Ishikawa (cell line): ENCODE measurements at regions not wholly inside any gene's neighbourhood (a gene's known extent, or its start where the extent isn't known, plus 50 kb on each side); places are given as distances from the start of the nearest gene placed in this dataset.

ENCODE experiments used
- CEBPB ChIP-seq: IDR thresholded peaks from 2 replicates; pipeline ENCODE4 v1.6.1; 2012
- CREB1 ChIP-seq: IDR thresholded peaks from 2 replicates; pipeline ENCODE4 v1.6.1; 2012; ENCODE audit warnings: low read depth
- EGR1 ChIP-seq: IDR thresholded peaks from 2 replicates; pipeline ENCODE4 v1.6.1; 2012
- EP300 ChIP-seq: IDR thresholded peaks from 2 replicates; pipeline ENCODE4 v1.6.1; 2012; ENCODE audit warnings: borderline replicate concordance
- FOXM1 ChIP-seq: IDR thresholded peaks from 2 replicates; pipeline ENCODE4 v1.6.1; 2012; ENCODE audit warnings: low read depth, borderline replicate concordance
- NFIC ChIP-seq: IDR thresholded peaks from 2 replicates; pipeline ENCODE4 v1.6.1; 2012
- RAD21 ChIP-seq: IDR thresholded peaks from 2 replicates; pipeline ENCODE4 v1.6.1; 2012; ENCODE audit warnings: low read depth
- TAF1 ChIP-seq: IDR thresholded peaks from 2 replicates; pipeline ENCODE4 v1.6.1; 2012; ENCODE audit warnings: low read depth, mild to moderate bottlenecking
- TCF12 ChIP-seq: IDR thresholded peaks from 2 replicates; pipeline ENCODE4 v1.6.1; 2012; ENCODE audit warnings: low read depth
- TEAD4 ChIP-seq: IDR thresholded peaks from 2 replicates; pipeline ENCODE4 v1.6.1; 2012
- YY1 ChIP-seq: IDR thresholded peaks from 2 replicates; pipeline ENCODE4 v1.6.1; 2012; ENCODE audit warnings: low read depth
- ZBTB7A ChIP-seq: IDR thresholded peaks from 2 replicates; pipeline ENCODE4 v1.6.1; 2012; ENCODE audit warnings: low read depth
- TF ChIP-seq, protein P1 (sequence below): IDR thresholded peaks from 2 replicates; pipeline ENCODE4 v1.6.1; 2012
- TF ChIP-seq, protein P2 (sequence below): IDR thresholded peaks from 2 replicates; pipeline ENCODE4 v1.6.1; 2012
- TF ChIP-seq, protein P3 (sequence below): IDR thresholded peaks from 2 replicates; pipeline ENCODE4 v1.6.1; 2012; ENCODE audit warnings: low read depth, mild to moderate bottlenecking

DNA sequence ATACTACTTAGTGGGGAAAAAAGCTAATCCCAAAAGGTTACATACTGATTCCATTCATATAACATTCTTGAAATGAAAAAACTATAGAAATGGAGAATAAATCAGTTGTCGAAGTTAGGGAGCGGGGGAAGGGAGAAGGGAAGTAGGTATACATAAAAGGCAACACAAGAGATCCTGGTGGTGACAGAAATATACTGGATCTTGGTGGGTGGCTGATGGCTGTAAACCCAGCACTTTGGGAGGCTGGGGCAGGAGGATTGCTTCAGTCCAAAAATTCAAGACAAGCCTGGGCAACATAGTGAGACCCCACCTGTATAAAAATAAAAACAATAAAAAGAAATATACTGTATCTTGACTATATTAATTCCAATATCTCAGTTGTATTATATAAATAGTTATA lies 105.7 kb upstream of the LGSN start:
- TF ChIP-seq FOXM1 (no peak), TEAD4 (no peak), EP300 (no peak), ZBTB7A (no peak), CEBPB (no peak), YY1 (no peak), TCF12 (no peak), EGR1 (no peak), RAD21 (no peak), CREB1 (no peak)

DNA sequence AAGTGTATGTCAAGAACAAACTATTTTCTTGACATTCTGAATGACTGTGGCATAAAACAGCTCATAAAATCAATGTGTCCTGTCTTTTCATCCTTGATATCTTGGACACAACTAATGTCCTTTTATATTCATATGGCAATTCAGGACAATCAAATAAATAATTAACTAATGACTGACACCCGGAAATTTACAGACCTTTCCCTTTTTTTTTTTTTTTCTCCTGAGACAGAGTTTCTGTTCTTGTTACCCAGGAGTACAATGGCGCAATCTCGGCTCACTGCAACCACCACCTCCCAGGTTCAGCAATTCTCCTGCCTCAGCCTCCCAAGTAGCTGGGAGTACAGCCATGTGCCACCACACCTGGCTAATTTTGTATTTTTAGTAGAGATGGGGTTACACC lies 107.1 kb upstream of the LGSN start:
- no peak for TF ChIP-seq TAF1
- no peak for TF ChIP-seq TEAD4
- no peak for TF ChIP-seq EP300
- TF ChIP-seq TCF12, result no peak
- no peak for TF ChIP-seq EGR1
- TF ChIP-seq, protein P1, sequence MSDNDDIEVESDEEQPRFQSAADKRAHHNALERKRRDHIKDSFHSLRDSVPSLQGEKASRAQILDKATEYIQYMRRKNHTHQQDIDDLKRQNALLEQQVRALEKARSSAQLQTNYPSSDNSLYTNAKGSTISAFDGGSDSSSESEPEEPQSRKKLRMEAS, result no peak
- no peak for TF ChIP-seq NFIC
- TF ChIP-seq FOXM1, result no peak
- no peak for TF ChIP-seq CEBPB
- no peak for TF ChIP-seq RAD21
- TF ChIP-seq, protein P2, sequence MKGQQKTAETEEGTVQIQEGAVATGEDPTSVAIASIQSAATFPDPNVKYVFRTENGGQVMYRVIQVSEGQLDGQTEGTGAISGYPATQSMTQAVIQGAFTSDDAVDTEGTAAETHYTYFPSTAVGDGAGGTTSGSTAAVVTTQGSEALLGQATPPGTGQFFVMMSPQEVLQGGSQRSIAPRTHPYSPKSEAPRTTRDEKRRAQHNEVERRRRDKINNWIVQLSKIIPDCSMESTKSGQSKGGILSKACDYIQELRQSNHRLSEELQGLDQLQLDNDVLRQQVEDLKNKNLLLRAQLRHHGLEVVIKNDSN, result no peak

DNA sequence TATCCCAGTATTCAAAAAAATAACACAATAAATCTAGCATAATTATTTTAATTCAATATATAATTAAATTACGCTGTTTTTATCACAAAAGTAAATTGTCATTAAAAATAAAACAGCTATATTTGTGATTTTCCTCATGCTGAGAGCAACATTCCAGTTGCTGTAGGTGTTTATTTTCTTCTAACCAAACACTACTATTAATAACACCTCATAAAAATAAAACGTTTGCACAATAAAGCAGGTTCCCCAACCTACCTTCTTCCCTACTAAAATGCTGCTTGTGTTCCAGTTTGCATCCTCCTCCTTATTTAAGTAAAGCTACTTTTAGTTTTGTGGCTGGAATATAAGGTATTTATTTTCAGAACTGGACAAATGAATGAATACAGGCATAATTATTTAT lies 108.2 kb upstream of the LGSN start:
- TF ChIP-seq TCF12 (no peak), TAF1 (no peak), CREB1 (no peak), TEAD4 (no peak), CEBPB (no peak), ZBTB7A (no peak), EP300 (no peak), NFIC (no peak), FOXM1 (no peak), RAD21 (no peak), EGR1 (no peak), YY1 (no peak)
- TF ChIP-seq, protein P1, result no peak
- TF ChIP-seq, protein P3, sequence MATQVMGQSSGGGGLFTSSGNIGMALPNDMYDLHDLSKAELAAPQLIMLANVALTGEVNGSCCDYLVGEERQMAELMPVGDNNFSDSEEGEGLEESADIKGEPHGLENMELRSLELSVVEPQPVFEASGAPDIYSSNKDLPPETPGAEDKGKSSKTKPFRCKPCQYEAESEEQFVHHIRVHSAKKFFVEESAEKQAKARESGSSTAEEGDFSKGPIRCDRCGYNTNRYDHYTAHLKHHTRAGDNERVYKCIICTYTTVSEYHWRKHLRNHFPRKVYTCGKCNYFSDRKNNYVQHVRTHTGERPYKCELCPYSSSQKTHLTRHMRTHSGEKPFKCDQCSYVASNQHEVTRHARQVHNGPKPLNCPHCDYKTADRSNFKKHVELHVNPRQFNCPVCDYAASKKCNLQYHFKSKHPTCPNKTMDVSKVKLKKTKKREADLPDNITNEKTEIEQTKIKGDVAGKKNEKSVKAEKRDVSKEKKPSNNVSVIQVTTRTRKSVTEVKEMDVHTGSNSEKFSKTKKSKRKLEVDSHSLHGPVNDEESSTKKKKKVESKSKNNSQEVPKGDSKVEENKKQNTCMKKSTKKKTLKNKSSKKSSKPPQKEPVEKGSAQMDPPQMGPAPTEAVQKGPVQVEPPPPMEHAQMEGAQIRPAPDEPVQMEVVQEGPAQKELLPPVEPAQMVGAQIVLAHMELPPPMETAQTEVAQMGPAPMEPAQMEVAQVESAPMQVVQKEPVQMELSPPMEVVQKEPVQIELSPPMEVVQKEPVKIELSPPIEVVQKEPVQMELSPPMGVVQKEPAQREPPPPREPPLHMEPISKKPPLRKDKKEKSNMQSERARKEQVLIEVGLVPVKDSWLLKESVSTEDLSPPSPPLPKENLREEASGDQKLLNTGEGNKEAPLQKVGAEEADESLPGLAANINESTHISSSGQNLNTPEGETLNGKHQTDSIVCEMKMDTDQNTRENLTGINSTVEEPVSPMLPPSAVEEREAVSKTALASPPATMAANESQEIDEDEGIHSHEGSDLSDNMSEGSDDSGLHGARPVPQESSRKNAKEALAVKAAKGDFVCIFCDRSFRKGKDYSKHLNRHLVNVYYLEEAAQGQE, result no peak
- TF ChIP-seq, protein P2, result no peak

DNA sequence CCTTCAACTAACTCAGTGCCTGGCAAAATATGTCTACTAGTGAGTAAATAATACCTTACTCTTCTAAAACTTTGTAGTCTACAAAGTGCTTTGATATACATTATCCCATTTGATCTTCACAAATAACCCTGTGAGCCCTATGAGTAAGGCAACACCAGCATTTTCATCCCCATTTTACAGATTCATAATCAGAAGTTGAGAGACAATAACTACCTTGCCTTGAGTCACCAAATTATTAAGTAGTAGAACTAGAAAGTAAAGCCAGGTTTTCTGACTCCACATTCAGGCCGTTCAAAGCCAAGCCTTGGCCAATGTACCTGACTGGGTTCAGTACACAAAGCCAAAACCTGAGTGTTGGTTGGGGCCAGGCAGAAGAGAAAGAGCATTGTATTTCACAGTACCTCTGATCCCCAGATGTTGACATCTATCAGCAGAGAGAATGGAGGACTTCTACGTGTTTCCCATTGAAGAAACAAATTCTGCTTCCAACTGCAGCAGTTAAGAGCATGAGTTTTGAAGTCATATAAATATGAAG lies 111.3 kb upstream of the LGSN start:
- TF ChIP-seq TCF12 (no peak), EP300 (no peak), ZBTB7A (no peak)
- TF ChIP-seq, protein P3, result no peak

DNA sequence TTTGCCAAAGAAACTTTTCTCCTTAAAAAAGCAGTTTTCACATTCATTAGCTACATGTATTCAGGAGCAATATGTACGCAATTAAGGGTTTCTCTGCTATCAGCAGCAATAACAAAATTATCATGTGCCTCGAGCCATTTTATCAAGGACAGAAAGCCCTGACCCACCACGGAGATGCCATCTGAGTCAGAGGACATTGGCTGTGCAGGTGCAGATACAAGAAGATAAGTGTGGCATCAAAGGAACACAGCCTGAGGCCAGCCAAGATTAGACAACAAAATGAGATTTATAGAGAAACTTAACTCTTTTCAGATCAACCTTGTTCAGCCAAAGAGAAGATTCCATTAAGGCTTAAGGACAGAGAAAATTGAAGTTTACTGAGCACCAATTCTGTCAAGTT lies 115.2 kb upstream of the LGSN start:
- TF ChIP-seq, protein P1, result no peak
- TF ChIP-seq NFIC, result no peak
- TF ChIP-seq TEAD4, result no peak
- no peak for TF ChIP-seq TCF12
- TF ChIP-seq TAF1, result no peak

DNA sequence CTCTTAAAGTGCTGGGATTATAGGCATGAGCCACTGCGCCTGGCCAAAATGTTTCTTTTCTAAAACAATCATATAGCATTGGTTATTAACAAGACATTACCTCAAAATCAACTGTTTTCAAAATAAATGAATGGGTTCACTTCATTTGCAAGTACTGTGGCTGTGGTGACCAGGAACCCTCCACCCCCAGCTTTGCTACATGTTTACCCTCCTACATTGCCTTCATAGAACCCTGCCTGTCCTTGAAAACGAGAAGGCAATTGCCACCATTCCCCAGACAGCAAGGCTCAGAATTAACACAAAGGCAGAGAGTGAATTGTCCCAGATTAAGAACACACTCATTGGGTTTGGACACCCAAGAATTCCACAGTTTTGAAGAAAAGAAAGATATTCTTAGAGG lies 116.6 kb upstream of the LGSN start:
- TF ChIP-seq, protein P2, result no peak
- TF ChIP-seq, protein P1, result no peak
- TF ChIP-seq EGR1 (no peak), TCF12 (no peak), CREB1 (no peak), YY1 (no peak), NFIC (no peak), TEAD4 (no peak), FOXM1 (no peak), ZBTB7A (no peak), TAF1 (no peak), RAD21 (no peak), EP300 (no peak), CEBPB (no peak)
- TF ChIP-seq, protein P3, result no peak
